EL (cell line): ENCODE measurements at regions not wholly inside any gene's neighbourhood (a gene's known extent, or its start where the extent isn't known, plus 50 kb on each side); places are given as distances from the start of the nearest gene placed in this dataset.
"Not testable (repeated sequence)": the region's sequence is repeated elsewhere in the genome, so short reads cannot be mapped to it uniquely, and the experiment has no call there.

Experiments
- DNase-seq: peaks from one replicate; pipeline ENCODE4 v3.0.0-alpha.2; 2016

- DNase-seq, result no peak
These were observed 234.9 kb upstream of the LMCD1 start for GRCh38 chr3:8266730-8267131.

GRCh38 chr3:8273479-8273878 lies 228.1 kb upstream of the LMCD1 start:
- DNase-seq, result no peak

GRCh38 chr3:8276056-8276455 lies 225.6 kb upstream of the LMCD1 start:
- DNase-seq, result no peak

- no peak for DNase-seq
These were observed 225.1 kb upstream of the LMCD1 start for GRCh38 chr3:8276506-8276905.

- DNase-seq, result no peak
These were observed 223.2 kb upstream of the LMCD1 start for GRCh38 chr3:8278448-8278847.

- no peak for DNase-seq
These were observed 222.1 kb upstream of the LMCD1 start for GRCh38 chr3:8279476-8279875.

GRCh38 chr3:8279886-8280550 lies 221.6 kb upstream of the LMCD1 start:
- DNase-seq, result no peak

GRCh38 chr3:8282541-8283165 lies 219.0 kb upstream of the LMCD1 start:
- no peak for DNase-seq

GRCh38 chr3:8283193-8283592 lies 218.4 kb upstream of the LMCD1 start:
- DNase-seq, result no peak

GRCh38 chr3:8286086-8286485 lies 215.5 kb upstream of the LMCD1 start:
- no peak for DNase-seq

- DNase-seq, result no peak
These were observed 214.9 kb upstream of the LMCD1 start for GRCh38 chr3:8286749-8287148.

GRCh38 chr3:8290611-8291010 lies 211.0 kb upstream of the LMCD1 start:
- DNase-seq, result no peak

- no peak for DNase-seq
These were observed 205.2 kb upstream of the LMCD1 start for GRCh38 chr3:8296461-8296860.

- DNase-seq, result no peak
These were observed 203.3 kb upstream of the LMCD1 start for GRCh38 chr3:8298021-8298954.

GRCh38 chr3:8301977-8302735 lies 199.5 kb upstream of the LMCD1 start:
- DNase-seq, result peak; percentile 50

GRCh38 chr3:8303466-8303865 lies 198.2 kb upstream of the LMCD1 start:
- DNase-seq, result peak; percentile 25

GRCh38 chr3:8305371-8305770 lies 196.3 kb upstream of the LMCD1 start:
- DNase-seq, result no peak

- no peak for DNase-seq
These were observed 194.0 kb upstream of the LMCD1 start for GRCh38 chr3:8307545-8308110.

GRCh38 chr3:8311321-8311720 lies 190.3 kb upstream of the LMCD1 start:
- no peak for DNase-seq

- no peak for DNase-seq
These were observed 188.9 kb upstream of the LMCD1 start for GRCh38 chr3:8312685-8313084.

- no peak for DNase-seq
These were observed 187.9 kb upstream of the LMCD1 start for GRCh38 chr3:8313560-8314267.

- not testable (repeated sequence) for DNase-seq
These were observed 186.1 kb upstream of the LMCD1 start for GRCh38 chr3:8315526-8315925.
